HG03571 (cell line): ENCODE measurements at regions not wholly inside any gene's neighbourhood (a gene's known extent, or its start where the extent isn't known, plus 50 kb on each side); places are given as distances from the start of the nearest gene placed in this dataset.

Experiments
- ATAC-seq: cut with Tn5 transposase; IDR thresholded peaks from one replicate; pipeline ENCODE4 v1.9.1; 2021; ENCODE audit not compliant: unreplicated experiment

DNA sequence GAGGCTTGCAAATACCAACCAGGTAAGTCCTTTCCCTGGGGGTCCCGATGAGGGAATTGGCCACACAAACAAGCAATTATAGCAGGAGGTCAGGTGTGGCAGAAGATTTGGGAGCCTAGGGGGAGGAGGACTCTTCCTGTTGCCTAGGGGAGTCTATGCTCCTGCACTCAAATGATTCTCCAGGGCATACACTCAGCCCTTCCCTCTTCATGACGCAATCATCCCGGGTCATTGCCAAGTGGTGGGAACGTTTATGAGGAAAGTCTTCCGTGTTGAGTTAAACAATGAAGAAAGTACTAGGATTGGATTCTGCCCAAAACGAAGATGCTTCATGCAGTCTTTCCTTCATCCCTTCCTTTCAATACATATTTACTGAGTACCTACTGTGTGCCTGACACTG, 186.5 kb upstream of the TSHZ2 start:
- no peak for ATAC-seq

- ATAC-seq = no peak
These were observed 188.4 kb upstream of the TSHZ2 start for GRCh38 chr20:52783769-52784168.

- ATAC-seq = no peak
These were observed 191.7 kb upstream of the TSHZ2 start for GRCh38 chr20:52780462-52780861.

GRCh38 chr20:52779125-52779524, 193.0 kb upstream of the TSHZ2 start:
- no peak for ATAC-seq

DNA sequence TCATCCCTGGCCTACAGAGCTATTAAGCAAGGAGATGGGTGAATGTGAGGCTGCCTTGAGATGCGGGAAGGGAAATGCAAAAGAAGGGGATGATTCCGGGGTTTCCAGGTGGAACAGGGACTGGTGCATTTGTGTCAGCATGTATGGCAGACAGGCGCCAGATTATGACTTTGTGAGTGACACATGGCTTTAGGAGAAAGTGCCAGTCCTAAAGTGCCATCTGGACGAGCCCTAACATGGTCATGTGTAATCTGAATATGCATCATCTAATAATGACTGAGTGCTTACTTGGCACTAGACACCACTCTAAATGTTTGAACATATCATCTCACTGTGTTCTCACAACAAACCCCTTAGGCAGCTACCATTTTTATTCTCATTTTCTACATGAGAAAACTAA, 195.0 kb upstream of the TSHZ2 start:
- ATAC-seq = no peak

- no peak for ATAC-seq
These were observed 196.4 kb upstream of the TSHZ2 start for GRCh38 chr20:52775786-52776185.

GRCh38 chr20:52768694-52769093, 203.5 kb upstream of the TSHZ2 start:
- no peak for ATAC-seq

DNA sequence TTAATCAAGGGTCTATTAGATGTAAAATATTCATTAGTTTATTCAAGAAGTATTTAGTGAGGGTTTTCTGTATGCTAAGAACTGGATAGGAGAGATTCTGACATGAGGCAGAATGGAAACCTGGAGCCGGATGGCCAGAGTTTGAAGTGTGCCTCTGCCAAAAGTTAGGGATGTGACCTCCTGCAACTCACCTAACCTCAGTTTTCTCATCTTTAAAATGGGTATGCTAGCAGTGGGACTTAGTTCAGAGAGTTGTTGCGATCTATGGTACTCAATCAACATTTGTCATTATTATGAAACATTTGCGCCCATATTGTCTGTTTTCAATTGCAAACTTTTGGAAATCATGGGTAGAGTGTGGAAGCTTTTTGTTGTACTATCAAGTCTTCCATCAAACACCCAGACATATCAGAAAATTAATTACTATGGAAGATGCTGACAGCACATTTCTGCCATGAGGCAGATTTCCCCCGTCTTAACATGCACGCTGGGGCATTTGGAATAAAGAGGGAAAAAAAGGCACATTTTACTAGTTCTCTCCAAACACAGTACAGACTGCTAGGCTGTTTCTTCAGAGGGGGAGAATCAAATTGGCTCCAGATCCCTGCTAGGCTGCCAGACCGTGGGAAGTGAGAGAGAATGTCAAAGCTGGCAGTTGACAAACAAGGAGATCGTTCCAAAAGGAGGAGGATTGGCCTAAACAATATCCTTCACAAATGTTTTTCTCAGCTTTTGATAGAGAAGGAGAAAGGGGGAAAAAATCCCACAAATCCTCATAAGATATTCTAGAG, 205.3 kb upstream of the TSHZ2 start:
- ATAC-seq = no peak

GRCh38 chr20:52763321-52763853, 208.8 kb upstream of the TSHZ2 start:
- no peak for ATAC-seq

DNA sequence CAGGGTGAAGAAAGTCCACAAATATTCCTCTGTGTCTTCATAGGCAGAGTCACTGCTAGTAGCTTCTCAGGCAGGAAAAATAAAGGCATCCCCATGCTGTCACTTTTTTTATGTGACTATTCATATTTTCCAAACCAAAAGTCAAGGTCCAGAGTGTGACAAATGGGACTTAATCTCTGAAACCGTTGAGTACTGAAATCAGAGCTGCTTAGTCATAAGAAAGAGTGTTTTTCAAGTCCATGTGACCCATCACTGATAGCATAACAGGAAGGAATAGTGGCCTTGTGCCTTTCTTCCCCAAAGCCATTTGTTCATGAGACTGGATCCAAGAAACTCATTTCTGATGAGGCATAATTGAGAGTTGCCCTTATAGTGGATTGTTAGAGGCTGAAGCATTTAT, 210.3 kb upstream of the TSHZ2 start:
- ATAC-seq = no peak

- no peak for ATAC-seq
These were observed 211.4 kb upstream of the TSHZ2 start for GRCh38 chr20:52760791-52761190.

DNA sequence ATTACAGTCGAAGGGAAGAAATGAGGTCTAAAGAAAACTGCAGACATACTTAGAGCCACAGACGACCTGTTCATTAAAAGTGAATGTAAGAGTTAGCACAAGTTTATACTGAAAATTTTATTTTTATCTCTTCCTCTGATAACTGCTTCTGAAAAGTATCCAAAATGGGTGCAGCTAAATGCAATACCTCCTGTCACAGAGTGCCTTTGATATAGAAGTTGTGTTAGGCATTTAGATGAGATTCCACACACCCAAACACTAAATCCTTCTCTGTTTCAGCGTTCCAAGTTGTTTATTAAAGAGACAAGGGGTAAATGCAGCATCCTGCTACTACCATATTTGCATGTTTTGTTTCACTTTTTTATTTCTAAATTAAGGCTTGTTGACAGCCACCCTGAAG, 214.7 kb upstream of the TSHZ2 start:
- ATAC-seq = no peak

GRCh38 chr20:52755744-52756143, 216.4 kb upstream of the TSHZ2 start:
- ATAC-seq = no peak

DNA sequence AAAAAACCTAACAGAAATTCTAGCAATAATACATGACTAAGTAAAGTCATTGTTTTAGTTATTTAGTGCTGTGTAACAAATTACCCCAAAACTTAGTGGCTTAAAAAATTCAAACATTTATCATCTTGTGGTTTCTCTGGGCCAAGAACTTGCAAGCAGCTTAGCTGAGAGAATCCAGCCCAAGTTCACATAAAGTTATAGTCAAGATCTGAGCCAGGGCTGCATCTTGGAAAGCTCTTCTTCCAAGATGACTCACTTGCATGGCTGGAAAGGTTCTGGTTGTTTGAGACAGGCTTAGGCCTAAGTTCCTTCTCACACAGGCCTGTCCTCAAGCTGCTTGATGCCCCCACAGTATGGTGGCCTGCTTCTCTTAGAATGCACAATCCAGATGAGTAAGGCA, 217.8 kb upstream of the TSHZ2 start:
- ATAC-seq = no peak

DNA sequence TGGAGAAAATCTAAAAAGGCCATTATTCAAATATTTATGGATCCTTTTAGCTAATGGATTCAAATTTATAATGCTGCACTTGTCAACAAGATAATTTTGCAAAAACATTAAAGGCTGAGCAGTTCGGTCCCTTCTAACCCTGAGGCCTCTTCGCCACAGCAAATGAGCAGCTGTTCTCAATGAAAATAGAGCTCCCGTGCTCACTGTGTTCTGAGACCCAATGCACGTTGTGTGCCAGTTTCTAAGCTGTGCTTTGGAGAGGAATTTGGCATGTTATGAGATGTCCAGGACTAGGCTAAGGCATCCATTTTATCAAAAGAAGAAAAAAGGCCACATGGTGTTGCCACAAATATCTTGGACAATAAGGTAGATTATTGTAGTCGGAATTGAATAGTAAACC, 220.1 kb upstream of the TSHZ2 start:
- no peak for ATAC-seq

DNA sequence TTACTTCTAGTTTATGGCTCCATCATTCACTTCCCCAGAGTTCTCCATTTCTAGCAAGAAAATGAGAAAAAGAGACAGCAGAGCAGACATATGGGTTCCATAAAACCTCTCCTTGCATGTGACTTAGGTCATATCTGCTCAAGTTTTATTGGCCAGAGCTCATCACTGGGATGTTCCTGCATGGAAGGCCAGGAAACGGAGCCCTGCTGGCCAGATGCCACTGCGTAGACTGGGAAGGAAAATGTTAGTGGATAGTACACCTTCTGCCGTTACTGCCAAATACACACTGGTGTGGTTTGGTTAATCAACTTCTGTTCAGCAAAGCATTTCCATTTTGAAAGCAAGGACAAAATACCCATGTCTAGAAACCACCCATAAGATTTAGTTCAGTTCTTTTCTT, 220.6 kb upstream of the TSHZ2 start:
- ATAC-seq = no peak

DNA sequence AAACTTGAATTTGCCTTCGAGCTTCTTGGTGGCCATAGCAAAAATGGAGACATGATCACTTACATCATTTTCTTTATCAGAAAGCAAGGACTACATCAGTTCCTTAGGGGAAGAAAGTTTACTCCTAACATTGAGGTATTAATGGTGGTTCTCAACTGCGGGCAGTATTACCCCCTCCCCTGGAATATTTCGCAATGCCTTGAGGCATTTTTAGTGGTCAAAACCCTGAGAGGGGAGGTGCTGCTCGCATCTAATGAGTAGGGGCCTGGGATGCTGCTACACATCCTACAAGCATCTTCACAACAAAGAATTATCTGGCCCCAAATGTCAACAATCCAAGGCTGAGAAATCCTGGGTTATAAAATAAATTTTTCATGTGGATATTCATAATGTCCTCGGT, 222.2 kb upstream of the TSHZ2 start:
- ATAC-seq = no peak

GRCh38 chr20:52748990-52749389, 223.2 kb upstream of the TSHZ2 start:
- ATAC-seq = no peak

GRCh38 chr20:52748285-52748932, 223.7 kb upstream of the TSHZ2 start:
- ATAC-seq = no peak

DNA sequence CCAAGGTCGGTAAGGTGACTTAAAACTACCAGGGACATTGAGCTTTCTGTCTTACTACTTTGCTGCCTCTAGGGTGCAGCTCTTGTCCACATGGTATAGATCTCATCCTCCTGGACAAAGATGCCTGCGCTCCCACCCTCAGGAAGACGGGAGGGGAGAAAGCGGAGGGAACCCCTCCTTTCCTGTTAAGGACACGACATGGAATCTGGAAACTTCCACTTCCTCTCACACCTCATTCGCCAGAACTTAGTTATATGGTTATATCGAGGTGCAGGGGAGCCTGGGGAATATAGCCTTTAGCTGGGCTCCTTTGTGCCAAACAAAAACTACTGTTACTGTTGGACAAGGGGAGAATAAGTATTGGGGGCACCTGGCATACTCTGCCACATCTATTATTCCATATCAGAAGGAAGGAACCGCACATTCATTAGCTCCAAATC, 224.3 kb upstream of the TSHZ2 start:
- no peak for ATAC-seq

DNA sequence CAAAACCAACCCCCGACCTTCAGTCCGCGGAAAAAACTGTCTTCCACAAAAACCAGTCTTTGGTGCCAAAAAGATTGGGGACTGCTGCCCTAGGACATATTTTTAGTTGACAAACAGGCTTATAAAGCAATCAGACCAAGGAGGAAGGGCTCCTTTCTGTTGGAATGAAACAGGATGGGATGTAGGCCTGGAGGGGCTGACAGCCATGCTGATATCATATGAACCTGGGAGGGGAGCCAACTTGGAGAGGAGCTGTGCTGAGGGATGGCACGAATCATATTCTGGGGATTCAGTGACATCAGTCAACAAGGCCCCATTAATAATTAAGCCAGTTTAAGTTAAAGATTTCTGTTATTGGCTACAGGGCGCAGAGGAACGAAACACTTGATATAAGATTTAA, 225.4 kb upstream of the TSHZ2 start:
- ATAC-seq = no peak

GRCh38 chr20:52746190-52746589, 226.0 kb upstream of the TSHZ2 start:
- ATAC-seq = no peak
